HL-60/S4 (cell line): ENCODE measurements at regions not wholly inside any gene's neighbourhood (a gene's known extent, or its start where the extent isn't known, plus 50 kb on each side); places are given as distances from the start of the nearest gene placed in this dataset.

ENCODE experiments used
- in situ Hi-C: fragments of 300-500 bp; cut with MboI; formaldehyde crosslinking; loops from 2 replicates; pipeline ENCODE4 v1.14.3; 2022; ENCODE audit warnings: low sequenced_read_pairs

GRCh38 chr9:86460216-86461002 is 106.2 kb upstream of the TUT7 start:
- in situ Hi-C loops, result no loop called here

GRCh38 chr9:86459599-86460155 is 105.5 kb upstream of the TUT7 start:
- in situ Hi-C loops, result no loop called here

GRCh38 chr9:86459191-86459590 is 105.0 kb upstream of the TUT7 start:
- in situ Hi-C loops, result no loop called here

GRCh38 chr9:86458191-86458855 is 104.1 kb upstream of the TUT7 start:
- in situ Hi-C loops, result no loop called here

GRCh38 chr9:86456416-86456815 is 102.2 kb upstream of the TUT7 start:
- in situ Hi-C loops, result no loop called here

GRCh38 chr9:86454701-86455615 is 100.7 kb upstream of the TUT7 start:
- in situ Hi-C loops, result no loop called here

- in situ Hi-C loops, result no loop called here
These were observed 98.1 kb upstream of the TUT7 start for GRCh38 chr9:86452201-86452828.

- in situ Hi-C loops, result loop anchor here (25.0 kb wide), 1 partner anchor 863 kb away; no protein-coding TSS in a partner anchor
These were observed 95.0 kb upstream of the TUT7 start for GRCh38 chr9:86449246-86449645.

- in situ Hi-C loops, result loop anchor here (25.0 kb wide), 1 partner anchor 867 kb away; no protein-coding TSS in a partner anchor
These were observed 91.5 kb upstream of the TUT7 start for GRCh38 chr9:86445671-86446070.

GRCh38 chr9:86443992-86444391 is 89.8 kb upstream of the TUT7 start:
- in situ Hi-C loops, result loop anchor here (25.0 kb wide), 1 partner anchor 868 kb away; no protein-coding TSS in a partner anchor

GRCh38 chr9:86434039-86434726 is 80.0 kb upstream of the TUT7 start:
- in situ Hi-C loops, result loop anchor here (25.0 kb wide), 1 partner anchor 878 kb away; no protein-coding TSS in a partner anchor

- in situ Hi-C loops, result no loop called here
These were observed 70.2 kb upstream of the TUT7 start for GRCh38 chr9:86424251-86424891.

- in situ Hi-C loops, result no loop called here
These were observed 60.0 kb upstream of the TUT7 start for GRCh38 chr9:86413971-86414880.

- in situ Hi-C loops, result no loop called here
These were observed 56.1 kb upstream of the TUT7 start for GRCh38 chr9:86410281-86410680.

- in situ Hi-C loops, result no loop called here
These were observed 53.9 kb upstream of the TUT7 start for GRCh38 chr9:86408121-86408520.

GRCh38 chr9:86407022-86407421 is 52.8 kb upstream of the TUT7 start:
- in situ Hi-C loops, result no loop called here

GRCh38 chr9:86406366-86406765 is 52.2 kb upstream of the TUT7 start:
- in situ Hi-C loops, result no loop called here

GRCh38 chr9:86405926-86406325 is 51.7 kb upstream of the TUT7 start:
- in situ Hi-C loops, result no loop called here
